Stimulated activated CD4-positive, alpha-beta T cell treated with anti-CD3 and anti-CD28 coated beads, Interleukin-4, amount 100 ng/mL, for 4 hours (primary cell): ENCODE measurements at regions not wholly inside any gene's neighbourhood (a gene's known extent, or its start where the extent isn't known, plus 50 kb on each side); places are given as distances from the start of the nearest gene placed in this dataset.

Experiments used
- DNase-seq, 2 experiments: peaks; one replicate each; pipeline ENCODE4 v3.0.0-alpha.2; 2020

DNA sequence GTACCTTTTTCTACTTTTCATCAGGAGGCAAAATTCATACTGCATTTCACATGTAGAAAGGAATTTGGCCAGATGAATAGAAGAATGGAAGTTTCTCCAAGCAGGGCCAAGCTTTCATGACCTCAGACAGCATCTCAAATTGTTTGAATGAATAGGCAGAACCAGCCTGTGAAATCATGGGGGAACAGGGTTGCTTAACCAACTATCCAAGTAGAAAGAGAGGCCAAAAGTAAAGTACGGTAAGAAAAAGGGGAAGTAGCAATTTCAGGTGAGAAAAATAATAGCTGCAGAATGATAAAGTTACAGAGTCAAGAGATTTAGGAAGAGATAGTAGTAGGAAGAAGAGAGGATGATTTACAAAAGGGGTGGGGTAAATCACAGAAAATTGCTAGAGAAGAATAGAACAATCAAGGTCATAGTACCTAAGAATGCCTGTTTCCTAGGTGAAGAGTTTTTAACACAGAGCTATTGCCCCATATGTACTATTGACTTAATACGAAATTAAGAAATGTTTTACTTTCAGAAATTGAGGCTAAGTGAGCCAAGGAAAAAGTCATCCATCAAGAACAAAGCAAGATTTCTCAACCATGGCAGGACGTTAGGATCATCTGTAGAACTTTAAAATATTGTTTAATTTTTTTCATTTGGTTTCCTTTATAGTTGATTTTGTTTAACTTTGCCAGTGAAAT, 177.1 kb upstream of the TET2 start:
- DNase-seq = no peak

DNA sequence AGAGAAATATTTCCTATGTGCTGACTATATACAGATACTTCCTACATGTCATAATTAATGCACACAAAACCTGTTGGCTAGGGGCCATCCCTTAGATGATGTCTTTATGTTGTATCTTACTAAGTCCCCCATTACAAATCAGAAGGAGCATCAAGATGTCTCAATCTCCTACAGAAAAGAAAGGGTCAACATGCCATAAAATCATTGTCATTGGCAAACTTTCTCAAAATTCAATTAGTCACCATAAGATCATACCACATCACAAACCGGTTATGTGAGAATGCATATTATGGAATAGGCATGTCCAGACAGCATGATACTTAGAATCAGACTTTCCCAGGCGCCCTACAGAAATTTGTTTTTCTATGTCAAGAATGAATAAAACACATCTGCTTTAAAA, 175.2 kb upstream of the TET2 start:
- DNase-seq = no peak

DNA sequence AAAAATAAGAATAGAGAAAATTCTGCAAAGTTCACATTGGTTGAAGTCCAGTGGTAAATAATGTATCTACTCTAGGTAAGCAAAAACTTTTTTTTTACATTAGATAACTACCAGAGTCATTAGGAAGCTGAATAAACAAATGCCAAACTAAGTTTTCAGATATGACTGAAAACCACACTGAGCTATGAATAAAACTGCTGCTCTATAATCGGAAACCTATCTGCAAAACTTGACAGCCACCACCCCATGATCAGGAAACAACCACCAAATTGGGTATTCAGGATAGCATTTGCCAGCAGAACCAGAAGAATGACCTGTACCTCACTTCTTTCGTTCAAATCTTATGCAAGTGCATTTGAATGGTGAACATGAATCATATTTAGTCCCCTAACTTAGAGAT, 173.0 kb upstream of the TET2 start:
- DNase-seq = no peak

DNA sequence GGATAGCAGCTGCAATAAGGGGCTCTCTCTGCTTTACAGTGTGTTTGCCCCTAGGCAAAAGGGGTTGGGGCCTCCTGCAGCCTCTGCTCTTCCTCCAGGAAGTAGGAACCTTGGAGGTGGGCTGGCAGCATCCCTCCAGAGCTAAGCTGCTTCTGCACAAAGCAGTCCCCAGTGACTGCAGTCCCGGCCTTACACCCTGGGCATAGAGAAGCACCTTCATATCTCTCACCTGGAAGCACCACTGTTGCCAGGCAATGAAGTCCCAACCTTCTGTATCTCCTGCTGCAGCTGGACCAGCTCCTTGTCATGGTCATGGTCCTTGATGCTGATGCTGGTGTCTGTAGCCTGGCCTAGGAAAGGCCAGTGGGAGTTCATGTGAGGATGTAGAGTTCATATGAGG, 171.1 kb upstream of the TET2 start:
- no peak for DNase-seq

DNA sequence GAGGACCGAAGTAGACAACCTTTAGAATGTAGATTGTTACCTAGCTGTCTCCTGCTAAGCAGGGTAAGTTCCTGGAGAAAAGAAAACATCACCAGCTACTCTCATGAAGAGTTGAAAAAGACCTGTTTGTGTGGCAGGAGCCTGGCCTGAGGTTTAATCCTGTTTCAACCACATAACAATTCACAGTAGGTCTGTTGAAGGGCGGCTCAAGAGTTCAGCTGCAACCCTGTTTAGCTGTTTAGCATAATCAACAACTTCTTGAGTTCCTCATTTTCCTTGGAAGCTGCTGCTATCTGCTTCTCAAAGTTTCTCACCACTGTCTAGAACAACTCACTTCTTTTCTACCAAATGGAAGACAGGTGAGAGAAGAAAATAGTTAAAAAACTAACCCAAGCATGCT, 170.4 kb upstream of the TET2 start:
- no peak for DNase-seq

DNA sequence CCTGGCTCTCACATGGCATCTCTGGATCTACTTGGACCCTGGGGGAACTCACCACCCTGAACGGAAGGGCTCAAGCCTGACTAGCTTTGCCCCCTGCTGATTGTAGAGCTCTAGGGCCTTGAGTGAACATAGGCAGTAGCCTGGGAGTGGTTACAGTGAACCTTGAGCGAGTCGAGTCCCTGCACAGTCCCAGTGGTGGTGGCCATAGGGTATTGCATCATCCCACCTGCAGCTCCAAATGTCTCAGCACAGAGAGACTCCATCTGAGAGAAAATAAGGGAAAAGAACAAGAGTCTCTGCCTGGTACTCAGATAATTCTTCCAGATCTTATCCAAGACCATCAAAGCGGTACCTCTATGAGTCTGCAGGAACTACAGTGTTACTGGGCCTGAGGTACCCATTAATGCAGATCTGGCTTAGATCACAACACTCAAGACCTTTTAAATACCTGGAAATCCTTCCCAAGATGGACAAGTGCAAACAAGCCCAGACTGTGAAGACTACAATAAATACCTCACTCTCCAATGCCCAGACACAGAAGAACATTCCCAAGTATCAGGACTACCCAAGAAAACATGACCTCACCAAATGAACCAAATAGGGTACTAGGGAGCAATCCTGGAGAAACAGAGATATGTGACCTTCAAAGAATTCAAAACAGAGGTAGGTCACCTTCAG, 167.5 kb upstream of the TET2 start:
- no peak for DNase-seq

DNA sequence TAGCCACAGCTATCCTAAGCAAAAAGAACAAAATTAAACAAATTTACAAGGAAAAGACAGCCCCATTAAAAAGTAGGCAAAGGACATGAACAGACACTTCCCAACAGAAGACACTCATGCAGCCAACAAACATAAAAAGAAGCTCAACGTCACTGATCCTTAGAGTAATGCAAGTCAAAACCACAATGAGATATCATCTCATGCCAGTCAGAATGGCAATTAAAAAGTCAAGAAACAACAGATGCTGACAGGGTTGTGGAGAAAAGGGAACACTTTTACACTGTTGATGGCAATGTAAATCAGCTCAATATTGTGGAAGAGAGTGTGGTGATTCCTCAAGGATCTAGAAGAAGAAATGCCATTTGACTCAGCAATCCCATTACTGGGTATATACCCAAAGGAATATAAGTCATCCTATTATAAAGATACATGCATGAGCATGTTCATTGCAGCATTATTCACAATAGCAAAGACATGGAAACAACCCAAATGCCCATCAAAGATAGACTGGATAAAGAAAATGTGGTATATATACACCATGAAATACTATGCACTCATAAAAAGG, 163.0 kb upstream of the TET2 start:
- no peak for DNase-seq

DNA sequence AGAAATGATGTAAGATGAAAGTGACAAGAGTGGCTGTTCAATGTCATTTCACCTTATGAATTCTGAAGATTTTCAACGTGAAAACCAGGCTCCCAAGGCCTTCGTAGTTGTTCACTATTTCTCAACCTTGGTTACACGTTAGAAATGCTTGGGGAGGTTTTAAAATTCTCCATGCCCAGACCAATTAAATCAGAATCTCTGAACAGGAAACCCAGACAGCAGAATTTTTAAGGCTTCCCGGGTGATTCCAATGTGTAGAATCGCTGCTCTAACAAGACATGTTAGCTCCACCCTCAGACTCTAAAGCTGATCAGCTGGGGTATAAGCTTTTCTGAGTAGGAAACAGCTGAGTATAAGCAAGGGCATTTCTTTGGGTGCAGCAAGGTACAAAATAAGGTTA, 160.4 kb upstream of the TET2 start:
- DNase-seq = no peak

DNA sequence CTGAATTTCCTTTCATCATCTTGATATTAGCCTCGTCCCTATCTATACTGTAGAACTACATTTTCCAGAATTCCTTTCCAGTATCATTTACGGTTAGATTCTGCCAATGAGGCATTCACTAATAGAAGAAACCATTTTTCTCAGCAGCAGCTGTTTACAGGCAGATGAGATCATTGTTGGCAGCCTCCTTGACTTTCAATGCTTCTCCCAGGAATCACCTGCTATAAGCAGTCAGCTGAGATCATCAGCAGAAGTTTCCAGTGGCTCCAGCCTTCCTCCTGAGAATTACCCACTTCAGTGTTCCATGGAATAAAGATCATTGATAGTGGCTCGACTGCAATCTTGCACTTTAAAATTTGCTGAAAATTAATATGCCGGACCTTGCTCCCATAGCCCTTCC, 157.3 kb upstream of the TET2 start:
- no peak for DNase-seq

DNA sequence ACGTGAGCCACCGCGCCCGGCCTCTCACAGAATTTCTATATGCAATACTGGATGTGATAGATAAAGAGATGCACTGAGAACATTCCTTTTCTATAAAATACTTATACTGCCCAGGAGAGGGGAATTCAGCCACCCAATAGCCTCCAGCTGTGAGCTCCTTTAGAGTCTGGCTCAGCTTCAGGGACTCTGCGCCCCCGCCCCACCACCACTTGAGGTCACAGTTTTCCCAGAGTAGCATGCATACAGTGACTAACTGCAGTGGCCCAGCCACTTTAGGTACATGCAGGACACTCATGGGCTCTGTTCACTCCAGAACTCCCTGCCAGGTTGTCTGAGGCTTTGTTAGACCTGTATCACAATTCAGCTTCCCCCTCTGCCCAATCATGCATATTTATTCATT, 144.4 kb upstream of the TET2 start:
- DNase-seq = no peak

DNA sequence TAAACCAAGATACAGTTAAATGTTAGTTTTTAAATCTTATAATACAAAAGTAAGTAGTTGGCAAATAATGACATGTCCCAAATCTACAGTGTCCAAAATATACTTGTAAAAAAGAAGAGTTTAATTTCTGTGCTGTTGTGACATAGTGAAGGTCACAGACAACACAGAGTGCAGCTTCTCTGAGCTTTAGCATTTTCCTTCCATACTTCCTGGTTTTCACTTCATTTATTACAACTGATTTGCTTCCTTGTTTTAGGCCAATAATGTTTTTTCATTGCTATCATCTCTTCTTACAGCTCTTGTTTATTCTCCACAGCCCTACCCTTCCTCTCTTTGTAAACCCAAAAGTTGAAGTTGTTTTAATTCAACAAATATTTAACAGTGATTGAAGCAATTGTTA, 132.4 kb upstream of the TET2 start:
- DNase-seq = no peak

DNA sequence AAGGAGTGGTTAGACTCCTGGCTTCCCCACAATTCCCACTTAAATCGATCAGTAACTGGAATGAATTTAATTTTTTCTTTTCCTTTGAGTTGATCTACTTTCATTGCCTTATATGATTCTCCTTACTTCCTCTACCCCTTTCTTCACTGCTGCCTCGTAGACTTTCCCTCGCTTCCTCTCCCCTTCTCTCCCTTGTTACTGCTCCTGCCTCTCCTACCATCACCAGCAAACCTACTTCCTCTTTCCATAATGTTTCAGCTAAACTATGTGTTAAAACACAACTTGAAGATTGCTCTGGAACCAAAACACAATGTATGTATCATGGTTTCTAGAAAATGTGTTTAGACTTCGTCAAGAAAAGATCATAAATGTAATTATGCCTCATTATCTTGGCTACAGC, 132.0 kb upstream of the TET2 start:
- no peak for DNase-seq

DNA sequence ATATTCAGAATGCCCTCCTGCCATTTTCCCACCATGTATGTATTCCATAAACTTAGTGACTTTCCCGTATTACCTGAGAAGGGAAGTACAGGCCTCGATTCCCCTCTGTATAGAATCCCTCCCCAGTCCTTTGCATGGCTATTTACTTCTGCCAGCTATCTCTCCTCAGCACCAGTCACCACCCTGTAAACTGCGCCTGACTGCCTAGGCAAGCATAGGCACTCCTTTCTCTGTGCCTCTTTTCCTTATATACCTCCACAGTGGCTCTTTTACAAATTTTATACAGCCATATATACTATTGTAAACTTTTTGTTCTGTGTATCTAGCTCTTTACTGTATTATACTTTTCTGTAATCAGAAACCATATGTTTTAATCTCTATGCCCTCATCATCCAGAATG, 130.9 kb upstream of the TET2 start:
- no peak for DNase-seq

DNA sequence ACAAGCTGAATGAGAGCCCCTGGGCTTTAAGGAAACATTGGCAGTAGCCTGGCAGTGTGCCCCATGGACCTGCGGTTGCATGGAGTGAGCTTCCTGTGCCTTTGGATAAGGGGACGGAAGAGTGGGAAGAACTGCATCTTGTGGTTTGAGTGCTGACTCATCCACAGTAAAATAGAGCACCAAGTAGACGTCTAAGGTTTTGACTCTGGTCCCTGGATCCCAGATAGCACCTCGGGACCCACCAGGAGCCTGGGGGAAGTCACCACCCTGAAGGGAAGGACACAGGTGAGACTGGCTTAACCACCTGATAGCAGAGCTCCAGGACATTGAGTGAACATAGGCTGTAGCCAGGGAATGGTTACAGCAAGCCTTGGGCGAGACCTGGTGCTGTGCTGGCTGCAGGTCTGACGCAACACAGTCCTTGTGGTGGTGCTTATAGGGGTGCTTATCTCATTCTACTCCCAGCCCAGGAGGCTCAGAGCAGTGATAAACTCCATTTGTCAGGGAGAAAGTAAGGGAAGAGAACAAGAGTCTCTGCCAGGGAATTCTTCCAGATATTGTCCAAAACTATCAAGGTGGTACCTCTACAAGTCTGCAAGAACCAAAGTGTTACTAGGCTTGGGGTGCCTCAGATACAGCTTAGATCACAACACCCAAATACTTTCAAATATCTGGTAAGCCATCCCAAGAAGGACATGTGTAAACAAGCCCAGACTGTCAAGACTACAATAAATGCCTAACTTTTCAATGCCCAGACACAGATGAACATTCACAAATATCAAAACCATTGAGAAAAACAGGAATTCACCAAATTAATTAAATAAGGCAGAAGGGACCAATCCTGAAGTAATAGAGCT, 123.6 kb upstream of the TET2 start:
- DNase-seq = no peak

DNA sequence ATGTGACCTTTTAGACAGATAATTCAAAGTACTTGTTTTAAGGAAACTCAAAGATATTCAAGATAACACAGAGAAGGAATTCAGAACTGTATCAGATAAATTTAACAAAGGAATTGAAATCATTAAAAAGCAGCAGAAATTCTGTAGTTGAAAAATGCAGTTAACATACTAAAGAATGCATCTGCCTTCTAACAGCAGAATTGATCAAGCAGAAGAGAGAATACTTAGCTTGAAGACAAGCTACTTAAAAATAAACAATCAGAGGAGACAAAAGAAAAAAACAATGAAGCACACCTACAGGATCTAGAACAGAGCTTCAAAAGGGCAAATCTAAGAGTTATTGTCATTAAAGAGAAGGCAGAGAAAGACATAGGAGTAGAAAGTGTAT, 123.0 kb upstream of the TET2 start:
- DNase-seq = no peak

DNA sequence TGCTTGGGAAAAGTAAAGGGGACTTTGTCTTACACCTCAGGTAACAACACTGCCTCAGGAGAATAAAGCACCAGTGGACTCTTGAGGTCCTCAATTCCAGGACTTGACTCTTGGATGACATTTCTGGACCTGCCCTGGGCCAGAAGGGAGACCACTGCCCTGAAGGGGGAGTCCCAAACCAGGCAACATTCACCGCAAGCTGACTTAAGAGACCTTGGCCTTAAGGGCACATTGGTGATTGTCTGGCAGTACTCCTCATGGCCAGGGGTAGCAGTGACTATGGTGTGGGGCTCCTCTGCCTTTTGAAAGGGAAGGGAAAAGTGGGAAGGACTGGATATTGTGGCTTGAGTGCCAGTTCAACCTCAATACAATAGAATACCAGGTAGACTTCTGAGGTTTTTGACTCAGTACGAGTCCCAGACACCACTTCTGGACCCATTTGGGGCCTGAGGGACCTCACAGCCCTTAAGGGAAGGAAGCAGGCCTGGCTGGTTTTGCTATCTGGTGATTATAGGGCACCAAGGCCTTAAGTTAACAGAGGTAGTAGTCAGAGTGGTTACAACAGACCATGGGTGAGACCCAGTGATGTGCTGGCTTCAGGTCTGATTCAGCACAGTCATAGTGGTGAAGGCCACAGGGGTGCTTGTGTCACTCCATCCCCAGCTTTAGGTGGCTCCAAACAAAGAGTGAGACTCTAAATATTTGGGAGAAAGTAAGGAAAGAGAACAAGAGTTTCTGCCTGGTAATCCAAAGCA, 121.2 kb upstream of the TET2 start:
- DNase-seq = no peak

DNA sequence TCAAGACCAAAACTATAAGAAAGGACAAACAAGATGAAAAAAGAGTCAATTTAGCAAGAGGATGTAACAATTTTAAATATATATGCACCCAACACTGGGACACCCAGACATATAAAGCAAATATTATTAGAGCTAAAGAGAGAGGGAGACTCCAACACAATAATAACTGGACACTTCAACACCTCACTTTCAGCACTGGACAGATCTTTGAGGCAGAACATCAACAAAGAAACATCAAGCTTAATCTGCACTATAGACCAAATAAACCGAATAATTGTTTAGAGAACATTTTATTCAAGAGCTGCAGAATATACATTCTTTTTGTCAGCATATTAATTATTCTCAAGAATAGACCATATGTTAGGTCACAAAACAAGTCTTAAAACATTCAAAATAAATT, 109.7 kb upstream of the TET2 start:
- DNase-seq = no peak

DNA sequence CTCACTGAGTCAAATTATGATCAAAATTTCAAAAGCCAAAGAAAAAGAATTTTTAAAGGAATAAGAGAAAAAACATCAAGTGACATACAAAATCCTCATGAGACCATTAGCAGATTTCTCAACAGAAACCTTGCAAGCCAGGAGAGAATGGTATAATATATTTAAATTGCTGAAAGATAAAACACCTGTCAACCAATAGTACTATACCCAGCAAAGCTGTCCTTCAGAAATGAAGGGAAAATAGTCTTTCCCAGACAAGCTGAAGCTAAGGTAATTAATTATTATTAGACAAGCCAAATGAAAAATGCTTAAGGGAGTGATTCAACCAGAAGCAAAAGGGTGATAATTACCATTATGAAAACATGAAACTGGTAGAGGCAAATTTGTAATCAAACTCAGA, 104.2 kb upstream of the TET2 start:
- no peak for DNase-seq

DNA sequence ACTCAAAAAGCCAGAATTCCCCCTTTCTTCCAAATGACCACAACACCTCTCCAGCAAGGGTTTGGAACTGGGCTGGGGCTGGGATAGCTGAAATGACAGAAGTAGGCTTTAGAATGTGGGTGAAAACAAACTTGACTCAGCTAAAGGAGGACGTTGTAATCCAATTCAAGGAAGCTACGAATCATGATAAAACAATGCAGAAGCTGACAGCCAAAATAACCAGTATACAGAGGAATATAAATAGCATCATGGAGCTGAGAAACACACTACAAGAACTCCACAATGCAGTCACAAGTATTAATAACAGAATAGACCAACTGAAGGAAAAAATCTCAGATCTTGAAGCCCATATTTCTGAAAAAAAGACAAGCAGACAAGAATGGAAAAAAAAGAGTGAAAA, 95.8 kb upstream of the TET2 start:
- no peak for DNase-seq

DNA sequence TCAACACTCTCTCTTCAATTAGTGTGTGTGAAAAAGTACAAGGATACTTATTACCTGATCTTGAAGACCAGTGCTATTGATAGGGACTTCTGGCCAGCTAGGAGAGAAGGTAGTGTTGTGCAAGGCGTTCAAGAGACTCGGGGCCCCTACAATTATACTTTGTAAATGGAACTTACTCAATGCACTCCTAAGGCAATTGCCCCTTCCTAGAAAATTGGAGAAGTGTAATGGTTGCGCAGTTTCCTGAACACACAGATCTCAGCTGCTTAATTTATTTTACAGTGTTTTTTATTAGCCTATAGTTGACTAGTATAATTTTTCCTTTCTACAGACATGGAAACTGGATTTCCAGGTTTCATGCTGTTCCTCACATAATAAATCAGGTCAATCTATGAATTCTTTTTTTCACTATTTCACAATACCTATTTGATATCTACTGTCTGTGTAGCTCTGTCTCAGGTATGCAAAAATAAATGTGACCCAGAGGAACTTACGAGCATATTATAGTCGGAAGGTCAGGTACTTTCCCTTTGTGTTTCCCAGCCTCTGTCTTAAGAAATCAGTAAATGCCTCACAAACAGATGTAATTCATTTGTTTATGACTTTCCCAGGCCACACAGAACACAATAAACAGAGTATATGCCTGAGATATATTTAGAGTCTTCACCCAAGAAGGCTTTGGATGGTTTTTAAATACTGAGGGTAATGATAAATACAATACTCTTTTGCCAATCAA, 89.1 kb upstream of the TET2 start:
- DNase-seq = no peak

DNA sequence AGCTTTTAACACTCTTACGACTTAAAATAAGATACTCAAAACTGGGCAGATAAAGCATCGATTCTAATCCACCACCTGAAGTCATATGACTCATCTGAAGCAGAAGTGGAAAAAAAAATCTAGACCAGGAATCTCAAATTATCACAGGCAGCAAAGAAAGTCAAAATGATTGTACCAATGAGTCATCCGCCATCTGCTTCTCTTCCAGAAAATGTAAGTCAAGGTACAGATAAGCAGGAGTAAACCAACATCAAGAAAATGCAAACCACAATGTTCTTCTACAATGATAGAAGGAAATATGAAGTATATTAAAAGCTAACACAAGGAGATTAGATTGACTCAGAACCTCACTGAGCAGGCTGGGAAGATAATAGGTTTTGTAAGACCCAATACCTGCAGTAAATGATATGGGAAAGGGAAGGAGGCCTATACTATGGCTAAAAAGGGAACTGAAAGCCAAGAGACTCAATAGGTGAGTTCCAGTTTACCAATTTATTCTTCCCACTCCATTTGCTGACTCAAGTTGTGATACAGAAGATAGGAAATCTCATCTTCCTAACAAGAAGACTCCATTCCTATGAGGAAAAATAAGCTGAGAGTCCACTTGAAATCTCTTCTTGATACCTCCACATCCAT, 88.4 kb upstream of the TET2 start:
- DNase-seq = no peak

DNA sequence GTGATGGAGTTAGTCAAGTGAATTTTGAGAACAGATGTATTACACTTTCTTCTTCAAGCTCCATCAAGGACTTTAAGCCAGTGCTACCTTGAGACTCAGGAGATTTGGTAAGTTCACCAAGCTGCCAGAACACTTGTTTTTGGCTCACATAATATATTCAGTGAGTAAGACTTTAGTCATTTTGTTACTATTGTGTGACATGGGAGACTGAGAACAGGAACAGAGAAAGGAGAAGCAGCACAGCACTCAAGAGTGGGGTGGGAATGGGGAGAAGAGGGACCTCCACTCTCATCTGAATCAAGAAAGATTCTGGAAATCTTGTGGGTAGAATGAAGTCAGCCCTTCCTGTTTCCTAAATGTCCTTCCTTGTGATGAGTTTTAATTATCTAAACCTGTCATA, 87.3 kb upstream of the TET2 start:
- DNase-seq = no peak
